ENCODE measurements at regions not wholly inside any gene's neighbourhood (a gene's known extent, or its start where the extent isn't known, plus 50 kb on each side); places are given as distances from the start of the nearest gene placed in this dataset.

DNA sequence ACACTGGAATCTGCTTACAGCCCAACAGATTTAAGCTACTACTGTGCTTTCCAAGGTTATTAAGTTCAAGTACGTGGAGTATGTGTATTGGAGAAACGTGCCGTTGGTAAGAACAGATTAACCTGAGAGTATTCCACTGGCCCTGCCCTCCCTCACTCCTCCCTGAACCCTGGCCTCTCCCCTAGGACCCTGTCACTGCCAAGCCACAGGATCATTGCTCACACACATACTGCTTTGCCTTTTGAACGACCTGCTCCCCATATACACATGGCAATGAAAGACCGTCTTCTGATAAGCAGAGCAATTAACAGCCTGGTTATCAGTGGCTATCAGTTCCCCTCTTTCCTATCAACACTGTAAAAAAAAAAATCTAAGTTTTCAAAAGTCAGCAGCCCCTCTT is 458.9 kb upstream of the DYNLRB2 start:
- no peak for DNase-seq (ENCODE audit: low read depth in 2 of 2)

DNA sequence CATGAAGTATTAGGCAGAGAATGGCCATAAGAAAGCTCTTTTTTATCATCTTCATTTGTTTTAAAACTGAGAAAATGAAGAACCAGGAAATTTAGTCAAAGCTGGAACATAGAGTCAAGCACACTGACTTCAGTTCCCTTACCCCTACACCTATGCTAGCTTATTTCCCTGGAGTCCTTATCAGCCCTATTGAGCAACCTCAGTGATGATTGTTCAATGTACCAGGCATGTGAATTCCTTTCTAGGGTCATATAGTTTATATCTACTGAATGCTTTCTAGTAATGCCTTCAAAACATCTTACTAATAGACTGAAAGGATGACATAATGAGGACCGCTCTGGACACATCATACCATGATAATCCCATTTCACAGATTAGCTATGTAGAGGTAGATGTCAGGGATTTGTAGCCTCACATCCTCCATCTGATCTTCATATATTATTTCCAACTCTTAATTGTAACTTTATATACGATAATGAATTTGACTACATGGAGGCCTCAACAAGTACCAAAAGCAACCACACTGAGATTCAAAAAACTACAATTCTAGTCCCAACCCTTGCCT is 460.4 kb upstream of the DYNLRB2 start:
- no peak for DNase-seq (ENCODE audit: low read depth in 2 of 2)

DNA sequence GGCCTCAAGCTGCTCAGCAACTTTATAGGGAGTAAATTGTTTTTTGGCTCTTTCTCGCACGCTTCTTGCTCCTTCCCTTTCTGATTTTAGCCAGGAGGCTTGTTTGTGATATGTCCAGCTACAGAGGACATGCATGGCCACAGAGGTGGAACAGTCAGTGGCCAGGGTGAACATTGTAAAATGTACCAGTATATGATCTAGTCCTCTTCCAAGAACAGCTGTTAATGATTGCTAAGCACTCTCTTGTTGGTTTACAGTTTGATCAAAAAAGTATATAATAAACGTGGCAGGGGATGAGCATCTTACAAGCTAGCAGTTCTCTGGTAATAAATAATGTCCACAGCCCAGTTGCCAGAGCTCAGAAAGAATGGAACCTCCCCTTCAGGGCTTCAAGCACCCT is 461.7 kb upstream of the DYNLRB2 start:
- no peak for DNase-seq (ENCODE audit: low read depth in 2 of 2)

DNA sequence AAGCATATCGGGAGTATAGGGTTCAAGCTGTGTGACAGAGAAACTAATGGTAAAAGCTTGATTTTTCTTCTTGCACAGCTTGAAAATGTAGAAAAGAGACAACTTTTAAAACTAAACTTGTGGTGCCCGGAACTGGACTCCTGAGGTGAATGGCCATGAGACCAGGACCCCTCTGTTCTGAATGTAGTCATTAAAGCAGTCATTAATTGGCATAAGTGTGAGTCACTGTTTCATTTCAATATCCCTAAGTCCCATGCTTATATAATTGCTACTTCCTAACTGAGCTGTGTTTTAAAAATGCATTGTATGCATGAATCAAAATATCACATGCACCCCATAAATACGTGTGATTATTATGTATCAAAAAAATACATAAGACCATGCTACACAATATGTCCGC is 463.1 kb upstream of the DYNLRB2 start:
- DNase-seq (ENCODE audit: low read depth in 2 of 2): no peak

DNA sequence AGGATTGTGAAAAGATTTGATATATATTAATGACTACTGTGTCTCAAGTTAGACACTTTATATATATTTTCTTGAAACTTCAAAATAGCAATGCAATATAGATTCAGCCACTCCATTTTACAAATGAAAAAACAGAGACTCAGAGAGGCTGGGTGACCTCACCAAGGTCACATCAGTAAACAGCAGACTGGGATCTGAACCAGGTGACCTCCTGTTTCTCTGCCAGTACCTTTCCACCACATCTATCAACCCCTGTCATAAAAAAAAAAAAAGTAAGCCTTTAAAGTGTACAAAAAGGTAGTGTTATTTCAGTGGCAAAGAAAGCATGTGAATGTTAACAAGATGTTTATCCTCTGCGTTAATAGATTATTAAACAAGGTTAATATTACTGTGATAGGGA is 466.5 kb upstream of the DYNLRB2 start:
- no peak for DNase-seq (ENCODE audit: low read depth in 2 of 2)

DNA sequence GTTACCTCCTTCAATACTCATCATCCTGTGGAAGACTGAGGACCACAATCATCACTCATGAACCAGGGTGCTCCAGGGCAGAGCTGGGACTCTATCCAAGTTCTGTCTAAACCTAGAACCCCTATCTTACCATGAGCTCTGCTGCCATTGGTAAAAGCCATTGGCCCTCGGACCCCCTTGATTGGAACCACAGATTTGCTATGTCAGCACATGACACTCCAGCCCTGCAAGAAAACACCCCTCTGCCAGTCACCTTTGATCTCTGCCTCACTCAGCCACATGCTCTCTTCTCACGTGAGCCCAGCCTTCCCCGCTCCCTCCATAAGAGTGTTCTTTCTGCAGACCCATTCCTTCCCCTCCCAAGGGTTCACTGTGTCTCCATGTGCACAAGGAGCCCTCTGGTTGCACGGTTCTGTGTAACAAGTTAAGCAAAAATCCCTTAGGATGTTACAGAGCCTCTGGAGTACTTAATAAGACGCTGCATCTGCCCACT is 468.8 kb upstream of the DYNLRB2 start:
- no peak for DNase-seq (ENCODE audit: low read depth in 2 of 2)

DNA sequence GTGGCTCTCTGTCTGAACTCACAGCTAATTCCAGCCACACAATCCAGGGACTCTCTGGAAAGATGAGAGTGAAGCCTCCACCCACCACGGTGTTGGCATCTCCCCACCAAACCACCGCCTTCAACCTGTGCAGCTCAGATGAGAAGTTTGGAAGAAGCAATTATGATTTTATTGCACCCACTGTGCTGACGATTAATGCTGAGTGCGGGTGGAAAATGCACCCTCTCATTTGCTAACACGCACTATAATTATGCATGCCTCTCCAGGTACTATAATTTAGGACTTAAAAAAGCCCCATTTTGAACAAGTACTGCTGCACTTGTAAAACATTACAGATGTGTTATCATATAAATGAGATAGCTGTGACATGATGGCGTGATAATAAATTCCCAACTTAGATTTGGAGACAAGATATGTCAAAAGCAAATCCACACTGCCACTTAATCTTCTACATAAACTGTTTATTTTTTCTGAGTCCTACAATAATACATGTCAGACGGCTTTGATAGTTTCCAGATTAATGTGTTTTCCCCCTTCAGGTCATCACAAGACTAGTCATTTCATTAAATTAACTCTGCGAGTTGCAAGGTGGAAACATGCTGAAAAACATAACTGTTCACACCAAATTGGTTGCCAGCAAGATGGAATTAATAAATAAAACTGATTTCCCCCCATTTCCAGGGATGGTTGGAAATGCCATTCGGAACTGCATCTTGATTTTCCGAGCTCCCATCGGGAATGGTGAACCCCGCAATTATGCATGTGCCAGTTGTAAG is 466.5 kb upstream of the MAF start:
- no peak for DNase-seq (ENCODE audit: low read depth in 2 of 2)

DNA sequence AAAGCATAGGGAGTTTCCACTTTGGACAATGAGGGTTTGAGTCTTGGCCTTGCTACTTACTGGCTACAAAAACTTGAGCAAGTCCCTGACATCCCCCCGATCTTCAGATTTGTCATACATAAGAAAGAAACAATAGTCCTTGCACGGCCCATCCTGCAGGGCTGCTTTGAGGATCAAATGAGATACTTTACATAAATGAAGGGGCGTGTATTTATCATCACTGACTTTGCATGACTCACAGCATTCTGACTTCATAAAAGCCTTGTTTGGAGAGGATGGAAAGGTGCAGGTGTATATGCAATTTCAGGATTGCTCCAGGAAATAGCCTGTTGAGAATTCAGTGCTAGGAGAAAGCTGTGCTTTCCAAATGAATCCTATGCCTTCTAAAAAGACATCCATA is 465.0 kb upstream of the MAF start:
- DNase-seq (ENCODE audit: low read depth in 2 of 2): no peak

DNA sequence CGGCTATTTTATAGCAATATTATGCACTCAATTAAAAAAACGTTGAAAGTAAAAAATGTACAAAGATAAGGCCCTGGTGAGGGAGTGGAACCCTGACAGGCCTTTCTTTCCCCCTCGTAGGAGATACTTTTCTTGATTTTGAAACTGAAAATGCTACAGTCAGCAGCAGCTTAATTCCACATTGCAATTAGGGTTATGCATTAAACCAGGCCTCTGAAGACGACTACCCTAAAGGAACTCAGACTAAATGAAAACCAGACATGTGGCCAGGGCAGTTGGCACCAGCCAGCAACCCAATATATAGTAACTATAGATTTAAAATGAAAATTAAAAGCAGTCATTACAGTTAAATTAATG is 463.2 kb upstream of the MAF start:
- no peak for DNase-seq (ENCODE audit: low read depth in 2 of 2)

DNA sequence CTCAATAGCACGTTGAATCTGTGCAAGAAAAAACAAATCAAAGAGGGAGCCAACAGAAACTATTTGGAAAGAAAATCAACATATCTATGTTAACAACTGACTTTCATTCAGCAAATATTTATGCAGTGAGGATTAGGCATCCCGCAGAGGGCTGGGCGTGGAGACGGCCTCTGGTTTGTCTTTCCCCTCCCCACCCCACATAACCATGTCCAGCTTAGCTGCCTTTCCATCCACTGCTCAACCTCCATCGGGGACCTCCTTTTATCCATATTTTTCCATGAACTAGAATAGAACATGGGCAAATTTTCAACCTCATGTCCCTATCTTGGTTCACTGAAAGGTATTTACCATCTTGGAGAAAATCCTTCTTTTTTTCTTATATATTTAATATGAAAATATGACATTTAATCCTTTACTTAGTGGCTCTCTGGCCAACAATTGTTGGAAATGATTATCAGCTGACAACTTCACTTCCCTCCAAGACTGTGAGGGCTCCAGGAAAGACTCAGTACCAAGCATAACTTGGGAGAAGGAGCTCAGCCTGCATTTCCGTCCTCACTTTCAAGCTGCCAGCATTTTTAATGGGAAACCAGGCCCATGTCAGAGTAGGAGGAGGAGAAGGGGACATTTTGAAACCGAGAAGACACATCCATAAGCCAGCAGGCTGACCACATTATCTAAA is 462.6 kb upstream of the MAF start:
- no peak for DNase-seq (ENCODE audit: low read depth in 2 of 2)

DNA sequence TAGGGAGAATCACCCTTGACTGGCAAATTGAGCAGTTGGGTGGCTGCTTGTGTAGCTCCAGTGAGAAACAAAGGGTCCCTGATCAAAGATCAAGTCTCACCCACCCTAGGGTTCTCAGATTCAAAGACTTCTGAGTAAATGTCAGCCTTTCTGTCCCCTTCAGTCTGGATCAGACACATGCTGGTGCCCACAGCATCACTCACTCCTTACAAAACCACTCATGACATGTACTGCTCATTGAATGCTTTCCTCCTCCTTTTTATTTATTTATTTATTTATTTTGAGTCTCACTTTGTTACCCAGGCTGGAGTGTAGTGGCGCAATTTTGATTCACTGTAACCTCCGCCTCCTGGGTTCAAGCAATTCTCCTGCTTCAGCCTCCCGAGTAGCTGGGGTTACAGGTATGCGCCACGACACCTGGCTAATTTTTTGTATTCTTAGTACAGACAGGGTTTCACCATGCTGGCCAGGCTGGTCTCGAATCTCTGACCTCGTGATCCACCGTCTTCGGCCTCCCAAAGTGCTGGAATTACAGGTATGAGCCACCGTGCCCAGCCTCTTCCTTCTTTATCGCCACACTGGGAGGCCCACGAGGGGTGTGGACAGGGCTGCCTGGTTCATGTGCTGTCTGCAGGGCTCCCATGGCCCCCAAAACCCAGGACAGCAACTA is 462.0 kb upstream of the MAF start:
- DNase-seq (ENCODE audit: low read depth in 2 of 2): no peak

DNA sequence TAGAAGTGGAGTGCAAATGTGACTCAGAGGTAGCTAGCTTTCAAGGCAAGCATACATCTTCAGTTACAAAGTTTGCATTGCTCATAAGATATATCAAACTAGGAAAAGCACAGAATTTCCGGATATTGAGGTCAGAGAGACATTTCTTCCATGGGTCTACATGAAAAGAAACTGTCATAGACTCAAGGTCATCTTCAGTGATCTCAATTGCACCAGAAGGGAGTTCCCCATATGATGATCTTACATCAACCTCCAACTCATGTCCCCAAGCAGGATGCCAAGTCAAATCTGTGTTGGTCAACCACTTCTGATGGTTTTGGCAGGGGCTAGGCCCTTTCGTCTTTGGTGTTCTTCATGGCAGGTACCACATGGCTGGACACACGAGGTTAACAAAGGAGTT is 459.9 kb upstream of the MAF start:
- no peak for DNase-seq (ENCODE audit: low read depth in 2 of 2)

DNA sequence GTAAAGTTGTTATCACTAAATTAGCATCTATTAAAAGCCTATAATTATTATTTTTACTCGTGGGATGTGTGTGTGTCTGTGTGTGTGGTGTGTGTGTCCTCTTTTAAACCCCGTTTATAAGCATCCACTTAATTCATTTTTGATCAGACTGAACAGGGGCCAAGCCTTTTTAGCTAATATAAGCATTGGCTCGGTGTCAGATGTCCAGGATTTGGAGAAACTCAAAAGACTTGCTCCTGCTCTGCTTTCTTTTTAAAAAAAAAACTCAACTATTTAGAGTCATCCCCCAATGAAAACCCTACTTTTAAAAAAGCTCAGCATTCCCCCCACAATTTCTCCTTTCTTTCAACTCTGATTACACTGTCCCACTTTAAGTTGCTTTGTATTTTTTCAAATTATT is 459.3 kb upstream of the MAF start:
- no peak for DNase-seq (ENCODE audit: low read depth in 2 of 2)

DNA sequence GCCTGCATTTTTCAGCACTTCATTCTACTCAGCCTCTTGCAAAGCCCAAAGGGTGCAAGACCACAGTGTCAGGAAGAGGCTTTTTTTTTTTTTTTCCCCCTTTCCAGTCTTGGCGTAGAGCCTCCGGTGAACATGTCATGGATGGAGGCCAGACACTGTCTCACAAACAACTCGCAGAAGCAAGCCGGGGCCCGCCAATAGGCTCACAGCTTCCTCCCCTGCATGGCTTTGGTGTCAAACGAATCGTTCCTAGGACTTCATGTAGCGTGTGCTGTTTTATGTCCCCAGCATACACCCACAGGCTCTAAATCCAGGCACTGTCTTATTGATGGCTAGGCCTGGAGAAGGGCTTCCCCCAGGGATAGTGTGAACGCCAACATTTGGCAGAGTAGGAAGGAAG is 457.7 kb upstream of the MAF start:
- DNase-seq (ENCODE audit: low read depth in 2 of 2): no peak

DNA sequence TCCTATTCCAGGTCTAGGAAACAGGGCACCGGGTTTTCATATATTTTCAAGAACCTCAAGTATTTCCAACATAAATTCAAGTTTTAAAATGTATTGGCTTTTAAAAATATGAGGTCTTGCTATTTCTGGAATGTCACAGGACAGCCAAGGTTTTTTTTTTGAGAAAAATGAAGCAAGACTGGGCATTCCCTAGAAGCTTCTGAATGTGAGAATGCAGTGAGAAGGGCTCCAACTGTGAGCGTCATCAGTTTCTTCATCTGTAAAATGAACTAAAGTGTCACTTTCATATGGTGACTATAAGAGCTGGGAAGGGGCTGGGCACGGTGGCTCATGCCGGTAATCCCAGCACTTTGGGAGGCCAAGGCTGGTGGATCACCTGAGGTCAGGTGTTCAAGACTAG is 455.8 kb upstream of the MAF start:
- no peak for DNase-seq (ENCODE audit: low read depth in 2 of 2)

DNA sequence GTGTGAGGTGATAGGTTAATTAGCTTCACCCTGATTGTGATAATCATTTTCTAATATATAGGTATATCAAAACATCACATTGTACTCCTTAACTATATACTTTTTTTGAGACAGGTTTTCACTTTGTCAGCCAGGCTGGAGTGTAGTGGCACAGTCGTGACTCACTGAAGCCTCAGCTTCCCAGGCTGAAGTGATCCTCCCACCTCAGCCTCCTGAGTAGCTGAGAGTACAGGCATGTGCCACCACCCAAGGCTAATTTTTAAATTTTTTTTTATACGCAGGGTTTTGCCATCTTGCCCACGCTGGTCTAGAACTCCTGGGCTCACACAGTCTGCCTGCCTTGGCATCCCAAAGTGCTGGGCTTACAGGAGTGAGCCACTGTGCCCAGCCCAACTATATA is 455.3 kb upstream of the MAF start:
- DNase-seq (ENCODE audit: low read depth in 2 of 2): no peak

DNA sequence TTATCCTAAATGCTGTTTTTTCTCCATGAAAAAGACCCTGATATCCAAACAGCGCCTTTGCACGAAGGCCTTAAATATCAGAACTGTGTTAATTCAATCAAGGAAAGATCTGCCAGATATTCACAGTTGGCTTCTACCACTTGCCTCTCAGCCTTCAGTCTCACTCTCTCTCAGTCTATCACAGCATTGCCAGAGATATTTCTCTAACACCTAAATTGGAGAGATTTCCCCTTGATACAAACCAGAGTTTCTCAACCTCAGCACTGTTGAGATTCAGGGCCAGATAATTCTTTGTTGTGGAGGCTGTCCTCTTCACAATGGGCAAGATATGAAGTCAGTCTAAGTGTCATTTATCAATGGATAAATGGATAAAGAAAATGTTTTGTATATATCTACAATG is 454.1 kb upstream of the MAF start:
- no peak for DNase-seq (ENCODE audit: low read depth in 2 of 2)

DNA sequence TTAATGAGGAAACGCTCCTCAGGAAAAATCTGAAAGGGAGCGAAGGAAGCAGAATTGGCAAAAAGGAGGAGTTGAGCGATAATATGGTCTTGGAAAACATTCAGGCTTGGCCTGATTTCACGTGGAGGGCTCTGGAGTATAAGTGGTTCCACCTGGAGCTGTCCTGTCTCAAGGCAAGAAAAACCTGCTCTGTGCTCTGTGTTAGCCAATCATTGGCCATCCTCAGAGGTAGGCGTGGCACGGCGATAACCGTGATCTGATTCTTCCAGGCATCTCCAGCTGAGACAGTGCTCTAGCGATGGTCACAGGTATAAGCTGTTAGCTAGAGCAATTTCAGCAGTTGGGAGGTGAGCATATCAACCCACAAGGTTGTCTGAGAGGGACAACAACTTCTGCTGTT is 450.5 kb upstream of the MAF start:
- DNase-seq (ENCODE audit: low read depth in 2 of 2): no peak

DNA sequence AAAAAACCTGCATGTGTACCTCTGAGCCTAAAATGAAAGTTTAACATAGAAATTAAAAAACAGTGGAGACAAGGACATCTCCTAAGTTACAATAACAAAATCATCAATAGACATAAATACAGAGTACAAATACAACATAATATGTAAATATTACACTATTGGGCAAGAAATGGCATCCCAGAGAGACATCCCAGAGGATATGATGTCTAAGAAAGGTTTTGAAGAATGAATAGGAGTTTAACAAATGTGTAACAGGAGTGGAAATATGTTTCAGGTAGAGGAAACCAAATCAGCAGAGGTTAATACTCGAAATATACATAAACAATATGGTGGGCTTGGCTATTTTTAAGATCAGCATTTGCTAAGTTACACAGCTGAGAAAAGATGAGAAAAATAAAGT is 447.7 kb upstream of the MAF start:
- no peak for DNase-seq (ENCODE audit: low read depth in 2 of 2)

DNA sequence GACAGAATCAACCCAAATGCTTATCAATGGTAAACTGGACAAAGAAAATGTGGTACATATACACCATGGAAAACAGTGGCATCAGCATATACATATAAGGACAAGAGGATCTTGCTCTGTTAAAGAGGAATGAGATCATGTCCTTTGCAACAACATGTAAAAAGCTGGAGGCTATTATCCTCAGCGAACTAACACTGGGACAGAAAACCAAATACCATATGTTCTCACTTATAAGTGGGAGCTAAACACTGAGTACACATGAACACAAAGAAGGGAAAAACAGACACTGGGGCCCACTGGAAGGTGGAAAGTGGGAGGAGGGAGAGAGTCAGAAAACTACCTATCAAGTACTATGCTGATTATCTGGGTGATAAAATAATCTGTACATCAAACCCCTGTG is 447.3 kb upstream of the MAF start:
- DNase-seq (ENCODE audit: low read depth in 2 of 2): no peak

DNA sequence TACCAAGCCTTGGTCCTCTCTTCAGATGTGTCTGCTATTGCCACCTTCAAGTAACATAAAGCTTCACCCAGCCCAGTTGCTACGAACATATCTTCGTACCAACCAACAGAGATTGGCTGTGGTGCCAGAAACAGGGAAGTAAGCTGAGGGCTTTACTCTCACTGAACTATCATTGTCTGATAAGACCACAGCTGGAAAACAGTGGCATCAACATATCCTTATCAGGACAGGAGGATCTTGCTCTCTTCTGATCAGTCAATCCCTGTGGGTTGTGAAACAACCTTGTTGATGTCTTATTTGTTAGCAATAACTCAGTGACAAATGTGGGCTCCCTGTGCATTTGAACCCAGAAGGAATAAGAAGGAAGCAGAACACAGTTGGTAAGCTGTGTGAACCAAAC is 446.3 kb upstream of the MAF start:
- no peak for DNase-seq (ENCODE audit: low read depth in 2 of 2)

DNA sequence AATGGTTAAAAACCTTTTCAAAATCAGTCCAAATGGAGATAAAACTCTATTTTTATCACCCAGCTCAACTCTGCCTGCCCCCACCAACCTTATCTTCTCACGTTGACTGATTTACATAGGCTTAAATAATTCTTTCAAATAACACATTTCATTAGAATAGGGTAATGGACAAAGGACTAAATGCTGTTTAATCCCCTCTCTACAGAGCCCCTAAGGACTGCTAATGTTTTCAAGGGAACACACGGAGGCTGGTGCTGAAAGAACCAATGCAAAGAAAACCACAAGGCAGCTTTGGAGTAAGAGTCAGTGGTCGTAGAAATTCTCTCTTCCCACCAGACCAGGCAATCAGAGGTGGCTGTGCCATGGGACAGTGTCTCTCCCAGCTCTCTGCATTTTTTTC is 445.7 kb upstream of the MAF start:
- DNase-seq (ENCODE audit: low read depth in 2 of 2): no peak

DNA sequence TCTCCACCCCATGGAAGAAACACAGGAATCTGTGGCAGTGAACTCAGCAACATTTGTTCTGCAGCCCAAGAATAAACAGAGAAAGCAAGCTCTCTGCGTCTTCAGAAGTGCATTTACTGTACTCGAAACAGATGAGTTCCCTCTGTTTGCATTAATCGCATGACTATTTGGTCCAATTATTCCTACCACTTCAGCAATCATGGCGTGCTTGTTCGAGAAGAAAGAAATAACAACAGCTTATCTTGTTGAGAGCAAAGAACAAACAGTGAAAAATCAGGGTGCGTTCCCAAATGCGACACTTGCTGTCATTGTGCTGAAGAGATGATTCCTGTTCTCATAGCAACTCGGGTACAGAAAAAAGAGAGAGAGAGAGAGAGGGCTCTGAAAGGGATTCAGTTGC is 445.3 kb upstream of the MAF start:
- DNase-seq (ENCODE audit: low read depth in 2 of 2): no peak

All from stimulated activated CD4-positive, alpha-beta T cell treated with anti-CD3 and anti-CD28 coated beads, Interleukin-4, amount 100 ng/mL, for 48 hours (primary cell).